Gastrocnemius medialis (tissue), 4 donors: ENCODE measurements at regions not wholly inside any gene's neighbourhood (a gene's known extent, or its start where the extent isn't known, plus 50 kb on each side); places are given as distances from the start of the nearest gene placed in this dataset.
"Not testable (repeated sequence)": the region's sequence is repeated elsewhere in the genome, so short reads cannot be mapped to it uniquely, and the experiment has no call there.

Experiments used
- CTCF ChIP-seq, 5 experiments: fragments of 450-650 bp in 3 of 5; fragments of 200-600 bp in 2 of 5; sonication (generic) in 2 of 5; IDR thresholded peaks in 4 of 5; conservative IDR thresholded peaks in 1 of 5; 1 replicate in 4 of 5; 2 replicates in 1 of 5; pipeline ENCODE4 v1.5.1; 2016 to 2019; ENCODE audit warnings: antibody characterized with exemption in 5 of 5, mild to moderate bottlenecking in 3 of 5, moderate library complexity in 3 of 5
- POLR2A ChIP-seq, 2 donors: fragments of 450-650 bp; IDR thresholded peaks; one replicate each; pipeline ENCODE4 v1.6.1; 2017; ENCODE audit warnings: antibody characterized with exemption in 2 of 2, mild to moderate bottlenecking in 2 of 2, moderate library complexity in 2 of 2

GRCh38 chr20:30289711-30290141 lies 967.7 kb upstream of the DEFB115 start:
- not testable (repeated sequence) for TF ChIP-seq CTCF (IDR thresholded peaks at IDR 0.05 in 4 of 5, conservative IDR thresholded peaks at IDR 0.05 in 1 of 5); POLR2A (IDR thresholded peaks at IDR 0.05)
